Coronary artery (tissue), 2 donors: ENCODE measurements at regions not wholly inside any gene's neighbourhood (a gene's known extent, or its start where the extent isn't known, plus 50 kb on each side); places are given as distances from the start of the nearest gene placed in this dataset.
"Not testable (repeated sequence)": the region's sequence is repeated elsewhere in the genome, so short reads cannot be mapped to it uniquely, and the experiment has no call there.

ENCODE experiments used
- DNase-seq: peaks from one replicate; pipeline ENCODE4 v3.0.0-alpha.2; 2017; ENCODE audit warnings: low spot score
- H3K27ac ChIP-seq, 2 donors: fragments of 200-600 bp; sonication (generic); one replicate each; pipeline ENCODE4 v1.5.1; 2016 to 2019
- H3K4me3 ChIP-seq: fragments of 200-600 bp; sonication (generic); 2 replicates; pipeline ENCODE4 v1.5.1; 2016; ENCODE audit warnings: mild to moderate bottlenecking, moderate library complexity
- TF ChIP-seq, protein P1 (sequence below): fragments of 200-600 bp; sonication (generic); IDR thresholded peaks from one replicate; pipeline ENCODE4 v1.5.1; 2019; ENCODE audit warnings: antibody characterized with exemption

GRCh38 chr2:7759898-7760297 lies 842.7 kb downstream of the RNF144A start:
- TF ChIP-seq, protein P1, sequence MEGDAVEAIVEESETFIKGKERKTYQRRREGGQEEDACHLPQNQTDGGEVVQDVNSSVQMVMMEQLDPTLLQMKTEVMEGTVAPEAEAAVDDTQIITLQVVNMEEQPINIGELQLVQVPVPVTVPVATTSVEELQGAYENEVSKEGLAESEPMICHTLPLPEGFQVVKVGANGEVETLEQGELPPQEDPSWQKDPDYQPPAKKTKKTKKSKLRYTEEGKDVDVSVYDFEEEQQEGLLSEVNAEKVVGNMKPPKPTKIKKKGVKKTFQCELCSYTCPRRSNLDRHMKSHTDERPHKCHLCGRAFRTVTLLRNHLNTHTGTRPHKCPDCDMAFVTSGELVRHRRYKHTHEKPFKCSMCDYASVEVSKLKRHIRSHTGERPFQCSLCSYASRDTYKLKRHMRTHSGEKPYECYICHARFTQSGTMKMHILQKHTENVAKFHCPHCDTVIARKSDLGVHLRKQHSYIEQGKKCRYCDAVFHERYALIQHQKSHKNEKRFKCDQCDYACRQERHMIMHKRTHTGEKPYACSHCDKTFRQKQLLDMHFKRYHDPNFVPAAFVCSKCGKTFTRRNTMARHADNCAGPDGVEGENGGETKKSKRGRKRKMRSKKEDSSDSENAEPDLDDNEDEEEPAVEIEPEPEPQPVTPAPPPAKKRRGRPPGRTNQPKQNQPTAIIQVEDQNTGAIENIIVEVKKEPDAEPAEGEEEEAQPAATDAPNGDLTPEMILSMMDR, result no peak
- Histone ChIP-seq H3K27ac (no peak overlapping the region), H3K4me3 (no peak overlapping the region)
- no peak for DNase-seq

- H3K4me3 ChIP-seq, DNase-seq, H3K27ac ChIP-seq: not testable (repeated sequence)
Observed at GRCh38 chr2:7763418-7763817, 846.2 kb downstream of the RNF144A start.

DNA sequence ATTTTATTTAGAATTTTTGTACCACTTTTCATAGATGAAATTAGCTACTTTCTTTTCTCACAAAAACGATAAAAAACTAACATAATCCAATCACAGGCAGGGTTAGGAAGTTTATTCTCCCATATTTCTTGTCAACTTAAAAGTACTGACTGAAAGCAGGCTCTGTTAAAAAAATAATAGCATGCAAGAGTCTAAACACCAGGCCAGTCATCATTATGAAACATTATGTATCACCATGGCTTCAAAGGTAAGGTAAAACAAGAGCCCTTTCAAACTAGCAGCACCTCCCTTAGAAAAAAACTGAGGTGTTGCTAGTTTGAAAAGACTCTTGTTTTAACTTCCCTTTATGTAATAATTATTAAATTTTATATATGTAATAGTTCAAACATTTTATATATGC lies 848.0 kb downstream of the RNF144A start:
- no peak for DNase-seq
- TF ChIP-seq, protein P1, result no peak

GRCh38 chr2:7766088-7766722 lies 849.0 kb downstream of the RNF144A start:
- TF ChIP-seq, protein P1, result no peak
- no peak for DNase-seq
- H3K27ac ChIP-seq, result no peak overlapping the region
- no peak overlapping the region for H3K4me3 ChIP-seq

More for the DNA sequence above, 848.0 kb downstream of the RNF144A start:
- Histone ChIP-seq H3K27ac (no peak overlapping the region), H3K4me3 (no peak overlapping the region)

DNA sequence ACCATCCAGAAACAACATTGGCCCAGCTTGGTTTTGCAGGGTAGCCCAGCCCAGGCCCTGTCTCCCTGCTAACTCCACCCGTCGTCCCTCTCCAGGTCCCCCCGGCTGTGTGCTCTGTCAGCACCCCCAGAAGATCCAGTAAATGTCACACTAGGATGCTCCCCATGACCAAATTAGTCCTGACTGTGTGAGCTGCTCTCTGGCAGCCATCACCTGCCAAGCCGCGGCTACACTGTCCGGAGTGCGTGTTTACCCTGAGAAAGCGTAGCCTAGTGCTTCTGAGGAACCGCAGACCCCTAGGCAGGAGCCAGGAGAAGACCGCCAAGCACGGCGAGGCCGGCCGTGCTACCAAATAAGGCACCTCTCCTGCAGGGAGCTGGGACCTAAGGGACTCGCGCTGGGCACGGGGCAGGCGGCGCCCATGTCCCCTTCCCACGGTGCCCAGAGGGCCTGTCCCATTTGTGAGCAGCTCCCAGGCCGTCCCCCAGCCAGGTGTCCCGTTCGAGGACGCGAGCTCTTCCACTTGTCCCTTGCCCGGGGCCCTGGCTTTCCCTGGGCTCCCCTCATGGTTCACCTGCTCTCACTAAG lies 849.9 kb downstream of the RNF144A start:
- DNase-seq, result no peak
- TF ChIP-seq, protein P1, result no peak
- Histone ChIP-seq H3K27ac (no peak overlapping the region), H3K4me3 (no peak overlapping the region)

DNA sequence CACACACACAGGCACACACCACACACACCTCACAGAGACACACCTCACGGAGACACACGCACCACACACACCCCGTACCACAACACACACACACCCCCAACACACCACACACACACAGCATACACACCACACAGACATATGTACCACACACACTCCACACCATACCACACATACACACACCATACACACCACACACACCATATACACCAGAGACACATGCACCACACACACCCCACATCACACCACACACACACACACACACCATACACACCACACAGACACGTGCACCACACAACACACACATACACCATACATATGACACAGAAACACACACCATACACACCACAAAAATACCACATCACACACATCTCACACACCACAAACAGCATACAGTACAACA lies 850.7 kb downstream of the RNF144A start:
- Histone ChIP-seq H3K4me3 (no peak overlapping the region), H3K27ac (no peak overlapping the region)
- no peak for DNase-seq
- TF ChIP-seq, protein P1, result no peak

- no peak overlapping the region for H3K27ac ChIP-seq
- H3K4me3 ChIP-seq, result no peak overlapping the region
- TF ChIP-seq, protein P1, result no peak
- no peak for DNase-seq
Observed at GRCh38 chr2:7771781-7772180, 854.6 kb downstream of the RNF144A start.
